A549 (cell line): ENCODE measurements at regions not wholly inside any gene's neighbourhood (a gene's known extent, or its start where the extent isn't known, plus 50 kb on each side); places are given as distances from the start of the nearest gene placed in this dataset.

Experiments used
- ATAC-seq, 2 experiments: fragments of 200-7000 bp in 1 of 2; fragments of >200 bp in 1 of 2; cut with Nextera tagmentation in 1 of 2; cut with Tn5 transposase in 1 of 2; 3 replicates each; pipeline versions ENCODE4 v1.8.0 to v1.9.1; 2018 to 2020; ENCODE audit warnings: mild to moderate bottlenecking in 1 of 2, moderate library complexity in 1 of 2
- CTCF ChIA-PET: fragments of 300-600 bp; sonication (Branson Sonifier 250); formaldehyde crosslinking; extraction: SDS; loops from one replicate; lab custom pipeline; 2021; ENCODE audit warnings: antibody characterized with exemption, inconsistent platforms; lab: Yijun Ruan, JAX
- POLR2A ChIA-PET: fragments of 350-600 bp; formaldehyde crosslinking; extraction: SDS; loops from one replicate; lab custom pipeline; 2021; ENCODE audit warnings: antibody characterized with exemption, inconsistent platforms; lab: Yijun Ruan, JAX
- DNase-seq, 2 experiments: peaks; one replicate each; pipeline versions ENCODE4 v3.0.0 to v3.0.0-alpha.2; 2011 to 2016; ENCODE audit warnings: low read depth in 1 of 2, low spot score in 1 of 2
- FAIRE-seq: peaks from 2 replicates; lab custom pipeline; 2011; peaks lifted over from hg19 to GRCh38; lab: Jason Lieb, UNC
- H3K27ac ChIP-seq, 2 experiments: fragments of >200 bp; sonication (Bioruptor Twin); formaldehyde crosslinking; 3 replicates each; pipeline ENCODE4 v1.5.1; 2016 to 2017
- H3K4me1 ChIP-seq: fragments of >200 bp; sonication (Bioruptor Twin); formaldehyde crosslinking; 3 replicates; pipeline ENCODE4 v1.6.1; 2016
- H3K4me2 ChIP-seq: fragments of >200 bp; sonication (Bioruptor Twin); formaldehyde crosslinking; 3 replicates; pipeline ENCODE4 v1.6.1; 2016
- H3K4me3 ChIP-seq: fragments of >200 bp; sonication (Bioruptor Twin); formaldehyde crosslinking; 3 replicates; pipeline ENCODE4 v1.5.1; 2016
- H3K9me3 ChIP-seq: fragments of >200 bp; sonication (Bioruptor Twin); formaldehyde crosslinking; 3 replicates; pipeline ENCODE4 v1.6.1; 2016
- ATOH8 ChIP-seq: fragments of 250-450 bp; sonication (Bioruptor Pico); IDR thresholded peaks from 2 replicates; pipeline ENCODE4 v1.5.0; 2020; ENCODE audit warnings: low read depth, mild to moderate bottlenecking, moderate library complexity
- BCL3 ChIP-seq: fragments of >200 bp; sonication (Bioruptor Twin); formaldehyde crosslinking; IDR thresholded peaks from 3 replicates; pipeline ENCODE4 v1.6.1; 2016
- CBX2 ChIP-seq: fragments of 200-600 bp; sonication (generic); IDR thresholded peaks from 2 replicates; pipeline ENCODE4 v1.6.1; 2016; ENCODE audit warnings: low read depth, mild to moderate bottlenecking, borderline replicate concordance
- E2F6 ChIP-seq: IDR thresholded peaks from 2 replicates; pipeline ENCODE4 v1.6.1; 2012; ENCODE audit warnings: low read depth, borderline replicate concordance
- EHF ChIP-seq: fragments of 250-450 bp; sonication (Bioruptor Pico); IDR thresholded peaks from 2 replicates; pipeline ENCODE4 v1.5.0; 2020; ENCODE audit warnings: mild to moderate bottlenecking
- EHMT2 ChIP-seq: fragments of 200-600 bp; sonication (generic); IDR thresholded peaks from 2 replicates; pipeline ENCODE4 v1.6.1; 2016; ENCODE audit warnings: antibody characterized with exemption, low read depth, mild to moderate bottlenecking, moderate library complexity
- ELK1 ChIP-seq: fragments of 150-350 bp; IDR thresholded peaks from 2 replicates; pipeline ENCODE4 v1.6.1; 2014; ENCODE audit warnings: low read depth, mild to moderate bottlenecking, low read length
- FOSB ChIP-seq: fragments of 250-450 bp; sonication (Bioruptor Pico); IDR thresholded peaks from 2 replicates; pipeline ENCODE4 v1.5.0; 2020; ENCODE audit warnings: mild to moderate bottlenecking, moderate library complexity
- FOSL2 ChIP-seq, 2 experiments: fragments of 450-650 bp in 1 of 2; fragments of >200 bp in 1 of 2; sonication (Bioruptor Twin) in 1 of 2; formaldehyde crosslinking; IDR thresholded peaks; 2 replicates each; pipeline versions ENCODE4 v1.5.0 to v1.6.1; 2016 to 2020; ENCODE audit warnings: mild to moderate bottlenecking in 1 of 2, moderate library complexity in 1 of 2
- GATA3 ChIP-seq: IDR thresholded peaks from 2 replicates; pipeline ENCODE4 v1.6.1; 2012; ENCODE audit warnings: borderline replicate concordance
- HDAC2 ChIP-seq: fragments of 200-600 bp; sonication (generic); IDR thresholded peaks from 2 replicates; pipeline ENCODE4 v1.6.1; 2016
- HES2 ChIP-seq: fragments of >200 bp; sonication (Bioruptor Twin); formaldehyde crosslinking; IDR thresholded peaks from 2 replicates; pipeline ENCODE4 v1.6.1; 2016
- HEYL ChIP-seq: fragments of 250-450 bp; sonication (Bioruptor Pico); IDR thresholded peaks from 2 replicates; pipeline ENCODE4 v1.8.0; 2021; ENCODE audit warnings: mild to moderate bottlenecking, moderate library complexity
- HMGXB4 ChIP-seq: fragments of 250-450 bp; sonication (Bioruptor Pico); IDR thresholded peaks from 2 replicates; pipeline ENCODE4 v1.5.0; 2021; ENCODE audit warnings: mild to moderate bottlenecking, moderate library complexity, borderline replicate concordance
- HOXA7 ChIP-seq: fragments of 250-450 bp; sonication (Bioruptor Pico); IDR thresholded peaks from 2 replicates; pipeline ENCODE4 v1.5.0; 2020; ENCODE audit warnings: mild to moderate bottlenecking, moderate library complexity
- HOXB13 ChIP-seq: fragments of 250-450 bp; sonication (Bioruptor Pico); IDR thresholded peaks from 2 replicates; pipeline ENCODE4 v1.5.0; 2020; ENCODE audit warnings: low read depth, mild to moderate bottlenecking, moderate library complexity
- HOXB5 ChIP-seq: fragments of 250-450 bp; sonication (Bioruptor Pico); IDR thresholded peaks from 2 replicates; pipeline ENCODE4 v1.5.0; 2020; ENCODE audit warnings: mild to moderate bottlenecking, moderate library complexity
- KDM5A ChIP-seq: fragments of 200-600 bp; sonication (generic); IDR thresholded peaks from 2 replicates; pipeline ENCODE4 v1.6.1; 2016; ENCODE audit warnings: antibody characterized with exemption, mild to moderate bottlenecking
- MAFK ChIP-seq: fragments of 450-650 bp; IDR thresholded peaks from 2 replicates; pipeline ENCODE4 v1.6.1; 2014; ENCODE audit not compliant: partially characterized antibody
- MAX ChIP-seq: IDR thresholded peaks from 2 replicates; pipeline ENCODE4 v1.6.1; 2012
- MAZ ChIP-seq: fragments of 150-350 bp; IDR thresholded peaks from 2 replicates; pipeline ENCODE4 v1.6.1; 2014; ENCODE audit warnings: antibody characterized with exemption, low read depth, low read length, borderline replicate concordance
- NPAS2 ChIP-seq: fragments of 250-450 bp; sonication (Bioruptor Pico); IDR thresholded peaks from 2 replicates; pipeline ENCODE4 v1.8.0; 2022; ENCODE audit warnings: mild to moderate bottlenecking, moderate library complexity, borderline replicate concordance
- PHF8 ChIP-seq: fragments of 200-600 bp; sonication (generic); IDR thresholded peaks from 2 replicates; pipeline ENCODE4 v1.6.1; 2016; ENCODE audit warnings: low read depth, mild to moderate bottlenecking, antibody characterized with exemption, moderate library complexity, borderline replicate concordance
- POLR2A ChIP-seq: IDR thresholded peaks from 2 replicates; pipeline ENCODE4 v1.6.1; 2012; ENCODE audit warnings: mild to moderate bottlenecking, low read length
- RARB ChIP-seq: fragments of 250-450 bp; sonication (Bioruptor Pico); IDR thresholded peaks from 2 replicates; pipeline ENCODE4 v1.8.0; 2021; ENCODE audit warnings: mild to moderate bottlenecking, moderate library complexity
- RCOR1 ChIP-seq: fragments of 150-350 bp; IDR thresholded peaks from 2 replicates; pipeline ENCODE4 v1.6.1; 2014; ENCODE audit warnings: antibody characterized with exemption, low read length, low read depth
- RNF2 ChIP-seq: fragments of 200-600 bp; sonication (generic); IDR thresholded peaks from 2 replicates; pipeline ENCODE4 v1.6.1; 2016; ENCODE audit warnings: low read depth, mild to moderate bottlenecking, antibody characterized with exemption, moderate library complexity, borderline replicate concordance
- SMC3 ChIP-seq: fragments of >200 bp; sonication (Bioruptor Twin); formaldehyde crosslinking; IDR thresholded peaks from 3 replicates; pipeline ENCODE4 v1.6.1; 2018; ENCODE audit warnings: inconsistent platforms
- TFCP2L1 ChIP-seq: fragments of 250-450 bp; sonication (Bioruptor Pico); IDR thresholded peaks from 2 replicates; pipeline ENCODE4 v1.5.0; 2021; ENCODE audit warnings: mild to moderate bottlenecking
- USF2 ChIP-seq: fragments of 450-650 bp; IDR thresholded peaks from 2 replicates; pipeline ENCODE4 v1.6.1; 2014; ENCODE audit warnings: antibody characterized with exemption
- ZC3H11A ChIP-seq: fragments of 450-650 bp; IDR thresholded peaks from 2 replicates; pipeline ENCODE4 v1.6.1; 2014; ENCODE audit warnings: antibody characterized with exemption, mild to moderate bottlenecking
- ZFP36 ChIP-seq: fragments of 450-650 bp; IDR thresholded peaks from 2 replicates; pipeline ENCODE4 v1.6.1; 2014; ENCODE audit warnings: borderline replicate concordance; ENCODE audit not compliant: partially characterized antibody
- ZNF302 ChIP-seq: fragments of 250-450 bp; sonication (Bioruptor Pico); IDR thresholded peaks from 2 replicates; pipeline ENCODE4 v1.9.0; 2021; ENCODE audit warnings: inconsistent platforms, mild to moderate bottlenecking, moderate library complexity
- WGBS: methylation state at CpG from one replicate; pipeline ENCODE4 v1.1.6; 2017; ENCODE audit errors: missing lambda C conversion rate; 5-methylcytosine and 5-hydroxymethylcytosine counted together

- FAIRE-seq (peak; percentile 88), DNase-seq (peak; percentile 96 to 97), ATAC-seq (peak; percentile 92 to 99)
- Histone ChIP-seq H3K4me3 (peak overlapping the region; percentile 55), H3K4me1 (0 out of 3 replicates have a peak, but pooled peaks cover 7% of the 10 kb centered on the region), H3K9me3 (no peaks in the 10 kb centered on the region), H3K4me2 (peak overlapping the region; percentile 69), H3K27ac (peak overlapping the region; percentile 81 to 89)
- WGBS = under 1% methylated on average over 29 of the region's 37 CpGs
- CTCF ChIA-PET = interaction anchor here (0.6 to 1.5 kb wide), 7 partner anchors 9 to 1223 kb away, joined by 3 to 4 read pairs (median 3); no protein-coding TSS in a partner anchor
- POLR2A ChIA-PET = interaction anchor here (0.8 to 1.1 kb wide), 5 partner anchors 9 to 314 kb away, joined by 3 to 11 read pairs (median 4); no protein-coding TSS in a partner anchor
- TF ChIP-seq EHMT2 (no peak), POLR2A (peak; percentile 66), HMGXB4 (CRISPR knock-in tag) (no peak), PHF8 (no peak), GATA3 (peak; percentile 41; the same call in 1 of the 2 replicates), MAFK (peak; percentile 86), KDM5A (no peak), HOXB13 (CRISPR knock-in tag) (0 out of 2 replicates have a peak, but pooled peaks have one; percentile 38), HOXB5 (no peak), NPAS2 (CRISPR knock-in tag) (no peak), TFCP2L1 (CRISPR knock-in tag) (no peak), RNF2 (no peak), HEYL (CRISPR knock-in tag) (no peak), HES2 (no peak), ELK1 (no peak), ZNF302 (no peak; the same call in 1 of the 2 replicates), CBX2 (no peak), MAZ (no peak), FOSL2 (IDR thresholded peaks at IDR 0.05) (no peak), FOSL2 (CRISPR knock-in tag; IDR thresholded peaks at IDR 0.05) (peak; percentile 69), ATOH8 (CRISPR knock-in tag) (0 out of 2 replicates have a peak, but pooled peaks have one; percentile 6), RCOR1 (no peak), USF2 (no peak), ZC3H11A (no peak), HOXA7 (no peak), FOSB (CRISPR knock-in tag) (no peak), ZFP36 (no peak), E2F6 (peak; percentile 96), BCL3 (no peak), EHF (CRISPR knock-in tag) (no peak; the same call in 1 of the 2 replicates), MAX (peak; percentile 91), SMC3 (no peak; the same call in 2 of the 3 replicates), RARB (CRISPR knock-in tag) (no peak), HDAC2 (no peak)
Observed at GRCh38 chr9:36765468-36766341, 193.0 kb downstream of the MELK start.
